A549 (cell line): ENCODE measurements at regions not wholly inside any gene's neighbourhood (a gene's known extent, or its start where the extent isn't known, plus 50 kb on each side); places are given as distances from the start of the nearest gene placed in this dataset.

Experiments used
- CEBPB ChIP-seq, 2 experiments: fragments of >200 bp in 1 of 2; sonication (Bioruptor Twin) in 1 of 2; formaldehyde crosslinking in 1 of 2; IDR thresholded peaks; 2 replicates each; pipeline ENCODE4 v1.6.1; 2012 to 2016
- EHF ChIP-seq: fragments of 250-450 bp; sonication (Bioruptor Pico); IDR thresholded peaks from 2 replicates; pipeline ENCODE4 v1.5.0; 2020; ENCODE audit warnings: mild to moderate bottlenecking
- JUN ChIP-seq, 2 experiments: fragments of >200 bp; sonication (Bioruptor Twin); formaldehyde crosslinking; IDR thresholded peaks; 2 replicates in 1 of 2; 3 replicates in 1 of 2; pipeline ENCODE4 v1.6.1; 2016 to 2017
- JUNB ChIP-seq: fragments of >200 bp; sonication (Bioruptor Twin); formaldehyde crosslinking; IDR thresholded peaks from 2 replicates; pipeline ENCODE4 v1.6.1; 2016
- RCOR1 ChIP-seq: fragments of 150-350 bp; IDR thresholded peaks from 2 replicates; pipeline ENCODE4 v1.6.1; 2014; ENCODE audit warnings: antibody characterized with exemption, low read length, low read depth
- SMC3 ChIP-seq: fragments of >200 bp; sonication (Bioruptor Twin); formaldehyde crosslinking; IDR thresholded peaks from 3 replicates; pipeline ENCODE4 v1.6.1; 2018; ENCODE audit warnings: inconsistent platforms
- ZFP36 ChIP-seq: fragments of 450-650 bp; IDR thresholded peaks from 2 replicates; pipeline ENCODE4 v1.6.1; 2014; ENCODE audit warnings: borderline replicate concordance; ENCODE audit not compliant: partially characterized antibody
- TF ChIP-seq, protein P1 (sequence below): fragments of >200 bp; sonication (Bioruptor Twin); formaldehyde crosslinking; IDR thresholded peaks from 3 replicates; pipeline ENCODE4 v1.5.1; 2016

DNA sequence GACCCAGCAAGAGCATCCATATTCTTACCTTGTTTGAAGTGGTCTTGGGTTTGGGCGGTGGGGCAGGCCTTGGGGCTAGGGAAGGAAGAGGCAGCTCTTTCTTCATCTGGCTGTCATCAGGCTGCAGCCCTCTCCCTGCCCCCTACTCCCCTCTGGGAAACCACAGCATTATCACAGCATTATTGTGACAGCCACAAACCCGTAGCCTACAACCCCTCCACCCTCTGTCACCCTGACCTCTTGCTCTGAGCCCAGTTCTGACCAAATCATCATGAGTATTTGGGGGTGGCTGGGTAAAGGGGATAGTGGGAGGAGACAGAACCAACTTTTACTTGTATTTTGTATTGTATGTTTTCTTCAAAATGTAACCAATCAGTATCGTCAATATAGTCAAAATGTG, 94.3 kb upstream of the ARRDC3 start:
- TF ChIP-seq, protein P1, sequence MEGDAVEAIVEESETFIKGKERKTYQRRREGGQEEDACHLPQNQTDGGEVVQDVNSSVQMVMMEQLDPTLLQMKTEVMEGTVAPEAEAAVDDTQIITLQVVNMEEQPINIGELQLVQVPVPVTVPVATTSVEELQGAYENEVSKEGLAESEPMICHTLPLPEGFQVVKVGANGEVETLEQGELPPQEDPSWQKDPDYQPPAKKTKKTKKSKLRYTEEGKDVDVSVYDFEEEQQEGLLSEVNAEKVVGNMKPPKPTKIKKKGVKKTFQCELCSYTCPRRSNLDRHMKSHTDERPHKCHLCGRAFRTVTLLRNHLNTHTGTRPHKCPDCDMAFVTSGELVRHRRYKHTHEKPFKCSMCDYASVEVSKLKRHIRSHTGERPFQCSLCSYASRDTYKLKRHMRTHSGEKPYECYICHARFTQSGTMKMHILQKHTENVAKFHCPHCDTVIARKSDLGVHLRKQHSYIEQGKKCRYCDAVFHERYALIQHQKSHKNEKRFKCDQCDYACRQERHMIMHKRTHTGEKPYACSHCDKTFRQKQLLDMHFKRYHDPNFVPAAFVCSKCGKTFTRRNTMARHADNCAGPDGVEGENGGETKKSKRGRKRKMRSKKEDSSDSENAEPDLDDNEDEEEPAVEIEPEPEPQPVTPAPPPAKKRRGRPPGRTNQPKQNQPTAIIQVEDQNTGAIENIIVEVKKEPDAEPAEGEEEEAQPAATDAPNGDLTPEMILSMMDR, result no peak
- TF ChIP-seq RCOR1, result no peak
- no peak for TF ChIP-seq CEBPB (IDR thresholded peaks at IDR 0.05)
- TF ChIP-seq EHF (CRISPR knock-in tag), result no peak
- TF ChIP-seq JUNB, result no peak
- TF ChIP-seq SMC3, result no peak
- TF ChIP-seq JUN (IDR thresholded peaks at IDR 0.05), result no peak
- no peak for TF ChIP-seq ZFP36
